K562 (cell line): ENCODE measurements at regions not wholly inside any gene's neighbourhood (a gene's known extent, or its start where the extent isn't known, plus 50 kb on each side); places are given as distances from the start of the nearest gene placed in this dataset.

Source experiments
- ATAC-seq: fragments of 200-7000 bp; cut with Tn5 transposase; 3 replicates; pipeline ENCODE4 v1.9.1; 2020; ENCODE audit warnings: moderate library complexity
- BruUV-seq: library from RNA; stranded (reverse); fragments of 400-500 nt; replicated peaks from 2 replicates; lab custom pipeline; 2021; lab: Mats Ljungman, UMichigan
- CTCF ChIA-PET: fragments of 300-600 bp; formaldehyde crosslinking; extraction: SDS; loops from one replicate; lab custom pipeline; 2021; ENCODE audit warnings: low intra/inter-chr PET ratio; lab: Yijun Ruan, JAX
- POLR2A ChIA-PET: fragments of 300-600, 350-650 bp; sonication (Branson Sonifier 250); formaldehyde crosslinking; extraction: SDS; loops from one replicate; lab custom pipeline; 2021; ENCODE audit warnings: antibody characterized with exemption, inconsistent platforms; lab: Yijun Ruan, JAX
- DNase-seq, 4 experiments: peaks; one replicate each; pipeline versions ENCODE4 v3.0.0 to v3.0.0-alpha.2; 2011 to 2018; ENCODE audit warnings: low spot score in 3 of 4, mixed read lengths in 3 of 4; ENCODE audit errors: extremely low read depth in 1 of 4
- FAIRE-seq: peaks from 2 replicates; lab custom pipeline; 2011; peaks lifted over from hg19 to GRCh38; lab: Jason Lieb, UNC
- H2AFZ ChIP-seq: 2 replicates; pipeline ENCODE4 v1.6.0; 2011; ENCODE audit warnings: low read depth, low read length, control low read depth, inconsistent platforms
- H3K27ac ChIP-seq: fragments of 200-600 bp; 3 replicates; pipeline ENCODE4 v1.8.0; 2011; ENCODE audit warnings: low read depth, mild to moderate bottlenecking, control low read depth, inconsistent platforms, low read length, moderate library complexity, mixed read lengths; ENCODE audit errors: extremely low read depth
- H3K27me3 ChIP-seq, 2 experiments: fragments of 300-600 bp in 1 of 2; 2 replicates in 1 of 2; 3 replicates in 1 of 2; pipeline versions ENCODE4 v1.6.0 to v1.8.0; 2011; ENCODE audit warnings: inconsistent platforms in 2 of 2, low read length in 2 of 2, mild to moderate bottlenecking in 1 of 2, mixed read lengths in 1 of 2, moderate library complexity in 1 of 2; ENCODE audit not compliant: control insufficient read depth in 2 of 2, insufficient read depth in 2 of 2
- H3K36me3 ChIP-seq: fragments of 300-600 bp; 3 replicates; pipeline ENCODE4 v1.8.0; 2011; ENCODE audit warnings: mild to moderate bottlenecking, low read length, inconsistent platforms; ENCODE audit not compliant: control insufficient read depth, insufficient read depth
- H3K4me1 ChIP-seq, 2 experiments: fragments of 200-600 bp in 1 of 2; replicated peaks in 1 of 2; 2 replicates in 1 of 2; 3 replicates in 1 of 2; pipeline versions ENCODE4 v1.5.1 to v1.8.0; 2011; ENCODE audit warnings: inconsistent platforms in 2 of 2, low read length in 2 of 2, mild to moderate bottlenecking in 1 of 2, mixed read lengths in 1 of 2, moderate library complexity in 1 of 2; ENCODE audit not compliant: control insufficient read depth in 2 of 2, insufficient read depth in 2 of 2
- H3K4me2 ChIP-seq: 2 replicates; pipeline ENCODE4 v1.6.1; 2011; ENCODE audit warnings: low read length, control low read depth, inconsistent platforms, mixed read lengths; ENCODE audit not compliant: insufficient read depth
- H3K4me3 ChIP-seq: fragments of 200-600 bp; sonication (generic), shearing (Covaris generic); 2 replicates; pipeline ENCODE4 v1.5.1; 2016; ENCODE audit warnings: control low read depth, inconsistent platforms
- H3K79me2 ChIP-seq: fragments of 200-600 bp; 3 replicates; pipeline ENCODE4 v1.8.0; 2011; ENCODE audit warnings: low read length, inconsistent platforms; ENCODE audit not compliant: control insufficient read depth, insufficient read depth
- H3K9ac ChIP-seq, 2 experiments: 2 replicates each; pipeline versions ENCODE4 v1.6.0 to v1.6.1; 2011; ENCODE audit warnings: low read depth in 2 of 2, low read length in 2 of 2, control low read depth in 1 of 2, inconsistent platforms in 1 of 2, mild to moderate bottlenecking in 1 of 2, mixed read lengths in 1 of 2; ENCODE audit not compliant: insufficient read depth in 1 of 2
- H3K9me1 ChIP-seq: one replicate; pipeline ENCODE4 v1.6.0; 2011; ENCODE audit warnings: inconsistent platforms, mild to moderate bottlenecking, low read length, moderate library complexity; ENCODE audit not compliant: control insufficient read depth, insufficient read depth
- H3K9me3 ChIP-seq: replicated peaks from 2 replicates; pipeline ENCODE4 v1.5.1; 2011; ENCODE audit warnings: low read depth, low read length, inconsistent platforms; ENCODE audit not compliant: control insufficient read depth, insufficient read depth
- H4K20me1 ChIP-seq: replicated peaks from 2 replicates; pipeline ENCODE4 v1.6.1; 2011; ENCODE audit warnings: low read length, inconsistent platforms, mixed read lengths; ENCODE audit not compliant: control insufficient read depth, insufficient read depth
- ARNT ChIP-seq, 2 experiments: fragments of 450-650 bp; IDR thresholded peaks; 2 replicates each; pipeline ENCODE4 v1.6.1; 2016; ENCODE audit warnings: mild to moderate bottlenecking in 1 of 2
- CXXC5 ChIP-seq: fragments of 250-450 bp; sonication (Bioruptor Pico); IDR thresholded peaks from 2 replicates; pipeline ENCODE4 v1.8.0; 2022; ENCODE audit warnings: inconsistent platforms, mild to moderate bottlenecking, moderate library complexity
- E2F5 ChIP-seq: sonication (generic); formaldehyde crosslinking; IDR thresholded peaks from 2 replicates; pipeline ENCODE4 v1.8.0; 2022; ENCODE audit warnings: mild to moderate bottlenecking, missing genetic modification reagents
- ELF2 ChIP-seq: fragments of 250-450 bp; sonication (Bioruptor Pico); IDR thresholded peaks from 2 replicates; pipeline ENCODE4 v1.5.0; 2021; ENCODE audit warnings: mild to moderate bottlenecking
- FOXJ2 ChIP-seq: fragments of 200-800 bp; sonication (Bioruptor generic); IDR thresholded peaks from 2 replicates; pipeline ENCODE4 v1.6.1; 2016; ENCODE audit warnings: missing genetic modification characterization, missing compliant biosample characterization
- FOXM1 ChIP-seq, 2 experiments: fragments of 450-650 bp in 1 of 2; sonication (generic) in 1 of 2; formaldehyde crosslinking in 1 of 2; IDR thresholded peaks; 2 replicates each; pipeline versions ENCODE4 v1.6.1 to v1.9.0; 2017 to 2022; ENCODE audit warnings: low read depth in 2 of 2, mild to moderate bottlenecking in 2 of 2, missing genetic modification reagents in 1 of 2, moderate library complexity in 1 of 2
- HBP1 ChIP-seq: fragments of 450-650 bp; formaldehyde crosslinking; IDR thresholded peaks from 2 replicates; pipeline ENCODE4 v1.4.0; 2022; ENCODE audit warnings: missing genetic modification characterization
- NELFE ChIP-seq: IDR thresholded peaks from 2 replicates; pipeline ENCODE4 v1.6.1; 2011; ENCODE audit warnings: mild to moderate bottlenecking; ENCODE audit not compliant: insufficient read depth, insufficient read length
- PTRF ChIP-seq: fragments of 450-650 bp; IDR thresholded peaks from 2 replicates; pipeline ENCODE4 v1.6.1; 2016; ENCODE audit warnings: mild to moderate bottlenecking, missing genetic modification characterization, missing compliant biosample characterization
- RBM15 ChIP-seq: fragments of 200-400 bp; formaldehyde crosslinking; IDR thresholded peaks from 2 replicates; pipeline ENCODE4 v1.6.1; 2018; ENCODE audit warnings: mild to moderate bottlenecking, low read length, moderate library complexity; ENCODE audit not compliant: insufficient read depth
- RCOR1 ChIP-seq, 2 experiments: IDR thresholded peaks; 2 replicates each; pipeline ENCODE4 v1.6.1; 2012; ENCODE audit warnings: low read depth in 2 of 2, low read length in 2 of 2, borderline replicate concordance in 1 of 2, improper control_type of control experiment in 1 of 2
- SETDB1 ChIP-seq: IDR thresholded peaks from one replicate; pipeline ENCODE4 v1.6.1; 2012; ENCODE audit warnings: low read length, control low read depth, inconsistent platforms
- SFPQ ChIP-seq: fragments of 200-400 bp; formaldehyde crosslinking; IDR thresholded peaks from 2 replicates; pipeline ENCODE4 v1.6.1; 2017; ENCODE audit warnings: mild to moderate bottlenecking, low read depth, low read length, moderate library complexity
- SMARCE1 ChIP-seq: fragments of 450-650 bp; IDR thresholded peaks from 2 replicates; pipeline ENCODE4 v1.7.1; 2016; ENCODE audit warnings: mild to moderate bottlenecking
- TBP ChIP-seq: optimal IDR thresholded peaks from 2 replicates; pipeline ENCODE3; 2011; ENCODE audit warnings: low read depth, low read length, improper control_type of control experiment
- TSC22D4 ChIP-seq: fragments of 450-650 bp; IDR thresholded peaks from 2 replicates; pipeline ENCODE4 v1.6.1; 2016; ENCODE audit warnings: missing genetic modification characterization, missing biosample characterization, control low read depth
- ZFPM2 ChIP-seq: fragments of 250-450 bp; sonication (Bioruptor Pico); IDR thresholded peaks from 2 replicates; pipeline ENCODE4 v1.5.1; 2022; ENCODE audit warnings: mild to moderate bottlenecking
- ZNF785 ChIP-seq: fragments of 250-450 bp; sonication (Bioruptor Pico); IDR thresholded peaks from 2 replicates; pipeline ENCODE4 v1.4.0; 2020; ENCODE audit warnings: mild to moderate bottlenecking
- WGBS: fragments of 100-300 bp; shearing (Covaris generic); methylation state at CpG from one replicate; pipeline ENCODE4 v1.1.6; 2016; ENCODE audit warnings: low coverage, mixed read lengths; ENCODE audit not compliant: insufficient coverage; ENCODE audit errors: missing lambda C conversion rate; 5-methylcytosine and 5-hydroxymethylcytosine counted together
- in situ Hi-C: fragments of 300-500 bp; cut with MboI; formaldehyde crosslinking; loops from 4 replicates; pipeline ENCODE4 v1.15.0; 2018; ENCODE audit warnings: inconsistent platforms, mixed read lengths
- intact Hi-C: fragments of 100-400 bp; cut with micrococcal nuclease; formaldehyde crosslinking; loops from 2 replicates; pipeline ENCODE4 v1.14.2; 2022
- TF ChIP-seq, protein P1 (sequence below): sonication (generic); formaldehyde crosslinking; IDR thresholded peaks from 2 replicates; pipeline ENCODE4 v1.9.0; 2022; ENCODE audit warnings: mild to moderate bottlenecking, missing genetic modification reagents

DNA sequence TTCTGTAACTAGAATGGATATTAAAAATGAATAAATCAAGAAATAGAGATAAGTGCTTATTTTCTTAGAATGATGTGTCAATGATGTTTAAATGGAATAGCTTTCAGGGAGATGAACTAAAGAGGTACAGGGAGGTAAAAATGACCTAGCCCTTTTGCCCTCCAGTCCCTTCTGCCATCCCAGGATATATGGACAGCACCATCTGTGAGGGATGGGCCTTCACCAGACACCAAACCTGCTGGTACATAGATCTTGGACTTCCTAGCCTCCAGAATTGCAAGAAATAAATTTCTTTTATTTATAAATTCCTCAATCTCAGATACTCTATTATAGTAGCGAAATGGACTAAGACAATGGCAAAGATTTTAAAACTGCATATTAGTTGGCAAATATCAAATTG, 352.0 kb upstream of the THBS1 start:
- no peak overlapping the region for H3K4me3 ChIP-seq
- no peaks in the 10 kb centered on the region; a peak in 2 of 5 replicates for H3K27me3 ChIP-seq
- no peak for FAIRE-seq
- no peaks in the 10 kb centered on the region for H4K20me1 ChIP-seq
- CTCF ChIA-PET: no interaction called here
- no peak overlapping the region for H3K4me2 ChIP-seq
- no peak for ATAC-seq
- no peaks in the 10 kb centered on the region for H3K9me3 ChIP-seq
- POLR2A ChIA-PET: no interaction called here
- no peaks in the 10 kb centered on the region for H3K4me1 ChIP-seq
- no peak overlapping the region for H3K27ac ChIP-seq
- H3K9ac ChIP-seq: no peak overlapping the region
- no peak for DNase-seq
- H3K36me3 ChIP-seq: no peaks in the 10 kb centered on the region
- intact Hi-C loops: no loop called here
- no TSS peak for BruUV-seq
- WGBS: 0% methylated on average over 1 of the region's 1 CpG
- no peaks in the 10 kb centered on the region for H3K9me1 ChIP-seq
- H2AFZ ChIP-seq: no peak overlapping the region
- in situ Hi-C loops: no loop called here
- TF ChIP-seq SMARCE1: no peak
- TF ChIP-seq PTRF (tag): no peak
- TF ChIP-seq, protein P1, sequence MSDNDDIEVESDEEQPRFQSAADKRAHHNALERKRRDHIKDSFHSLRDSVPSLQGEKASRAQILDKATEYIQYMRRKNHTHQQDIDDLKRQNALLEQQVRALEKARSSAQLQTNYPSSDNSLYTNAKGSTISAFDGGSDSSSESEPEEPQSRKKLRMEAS (CRISPR knock-in tag): no peak
- no peak for TF ChIP-seq CXXC5
- no peak for TF ChIP-seq HBP1 (CRISPR knock-in tag)
- TF ChIP-seq RBM15: no peak
- no peak for TF ChIP-seq RCOR1 (IDR thresholded peaks at IDR 0.05; ENCODE audit: borderline replicate concordance in 1 of 2, low read depth in 2 of 2, low read length in 2 of 2)
- no peak for TF ChIP-seq NELFE
- TF ChIP-seq SFPQ: no peak
- TF ChIP-seq FOXJ2 (tag): no peak
- no peak for TF ChIP-seq FOXM1 (IDR thresholded peaks at IDR 0.05; ENCODE audit: low read depth)
- no peak for TF ChIP-seq FOXM1 (CRISPR knock-in tag; IDR thresholded peaks at IDR 0.05; ENCODE audit: low read depth)
- no peak for TF ChIP-seq TBP
- no peak for TF ChIP-seq SETDB1
- no peak for TF ChIP-seq ARNT (IDR thresholded peaks at IDR 0.05)
- no peak for TF ChIP-seq ZNF785 (CRISPR knock-in tag)
- no peak for TF ChIP-seq TSC22D4 (tag)
- no peak for TF ChIP-seq E2F5
- TF ChIP-seq ZFPM2 (CRISPR knock-in tag): no peak
- TF ChIP-seq ELF2 (CRISPR knock-in tag): no peak
- H3K79me2 ChIP-seq: no peaks in the 10 kb centered on the region
